ENCODE measurements at regions not wholly inside any gene's neighbourhood (a gene's known extent, or its start where the extent isn't known, plus 50 kb on each side); places are given as distances from the start of the nearest gene placed in this dataset.

DNA sequence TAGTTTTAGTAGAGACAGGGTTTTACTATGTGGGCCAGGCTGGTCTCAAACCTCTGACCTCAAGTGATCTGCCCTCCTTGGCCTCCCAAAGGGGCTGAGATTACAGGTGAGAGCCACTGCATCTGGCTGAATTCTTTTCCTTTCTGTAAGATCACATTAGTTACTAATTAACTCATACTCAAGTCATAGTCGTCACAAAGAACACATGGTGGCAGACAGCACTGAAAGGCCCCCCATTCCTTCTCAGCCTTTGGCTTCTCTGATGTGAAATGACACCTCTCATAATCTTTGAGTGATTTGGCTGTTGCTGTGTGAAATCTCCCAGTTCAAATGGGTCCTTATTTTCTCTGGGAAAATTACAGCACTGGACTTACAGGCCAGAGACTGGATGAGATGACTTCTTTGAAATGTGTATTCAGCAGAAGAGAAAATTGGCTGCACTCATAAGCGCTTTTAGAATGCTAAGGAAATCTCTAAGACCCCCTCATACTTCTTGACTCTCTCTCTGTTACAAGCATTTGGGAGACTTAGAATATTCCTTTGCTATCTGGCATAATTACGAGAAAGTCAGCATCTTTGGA is 764.8 kb downstream of the RNF144A start:
- Histone ChIP-seq H3K27me3 (ENCODE audit: control insufficient read depth in 3 of 3, insufficient read depth in 3 of 3, low read length in 3 of 3) (no peaks in the 10 kb centered on the region), H3K27ac (ENCODE audit: low read depth, low read length) (no peak overlapping the region), H3K9ac (ENCODE audit: low read depth in 1 of 3, low read length in 3 of 3) (no peak overlapping the region), H3K4me1 (ENCODE audit: control insufficient read depth in 3 of 3, insufficient read depth in 3 of 3, low read length in 3 of 3) (no peaks in the 10 kb centered on the region), H3K9me3 (ENCODE audit: control insufficient read depth in 3 of 3, low read length in 3 of 3) (no peaks in the 10 kb centered on the region), H3K36me3 (ENCODE audit: control insufficient read depth in 3 of 3, insufficient read depth in 3 of 3, low read length in 3 of 3) (no peaks in the 10 kb centered on the region), H3K4me3 (ENCODE audit: low read length in 3 of 3) (no peak overlapping the region)

DNA sequence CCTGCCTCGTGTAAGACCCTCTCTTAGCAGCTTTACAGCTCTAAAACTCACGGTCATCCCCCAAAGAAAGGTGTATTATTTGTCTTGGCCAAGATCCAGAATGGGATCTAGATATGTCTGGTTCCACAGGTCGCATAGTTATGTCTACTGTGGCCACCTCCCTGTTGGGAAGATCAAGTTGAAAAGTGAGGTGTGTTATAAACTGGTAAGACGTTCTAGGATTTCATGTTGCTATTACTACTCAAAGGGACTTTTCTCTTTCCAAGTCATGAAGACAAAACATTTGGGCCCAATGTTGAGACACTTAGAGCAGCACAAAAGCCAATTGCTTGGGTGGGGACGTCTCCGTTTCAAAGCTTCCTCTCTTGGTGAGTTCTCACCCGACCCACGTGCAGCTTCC is 766.0 kb downstream of the RNF144A start:
- H3K9ac ChIP-seq (ENCODE audit: low read depth in 1 of 3, low read length in 3 of 3): no peak overlapping the region
- no peaks in the 10 kb centered on the region for H3K9me3 ChIP-seq (ENCODE audit: control insufficient read depth in 3 of 3, low read length in 3 of 3)
- no peaks in the 10 kb centered on the region for H3K36me3 ChIP-seq (ENCODE audit: control insufficient read depth in 3 of 3, insufficient read depth in 3 of 3, low read length in 3 of 3)
- H3K4me3 ChIP-seq (ENCODE audit: low read length in 3 of 3): no peak overlapping the region
- H3K27me3 ChIP-seq (ENCODE audit: control insufficient read depth in 3 of 3, insufficient read depth in 3 of 3, low read length in 3 of 3): no peaks in the 10 kb centered on the region
- no peaks in the 10 kb centered on the region for H3K4me1 ChIP-seq (ENCODE audit: control insufficient read depth in 3 of 3, insufficient read depth in 3 of 3, low read length in 3 of 3)
- no peak overlapping the region for H3K27ac ChIP-seq (ENCODE audit: low read depth, low read length)

DNA sequence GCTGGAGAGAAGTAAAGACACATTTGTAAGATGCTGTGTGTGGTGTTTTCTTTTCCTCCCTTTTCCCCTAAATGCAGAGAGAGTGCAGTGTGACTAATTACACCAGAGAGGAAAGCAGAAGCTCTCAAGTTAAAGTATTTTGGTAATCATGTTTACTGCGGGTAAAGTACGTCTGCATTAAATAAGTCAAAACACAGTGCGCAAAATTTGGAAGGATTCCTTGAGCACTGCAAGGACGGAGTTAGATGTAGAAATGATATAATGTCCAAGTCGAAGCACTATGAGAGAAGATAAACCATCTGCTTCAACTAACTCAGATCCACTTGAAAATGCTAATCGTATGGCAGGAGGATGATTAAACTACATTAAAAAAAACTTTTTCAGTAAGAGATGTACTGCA is 766.5 kb downstream of the RNF144A start:
- H3K9ac ChIP-seq (ENCODE audit: low read depth in 1 of 3, low read length in 3 of 3): no peak overlapping the region
- H3K36me3 ChIP-seq (ENCODE audit: control insufficient read depth in 3 of 3, insufficient read depth in 3 of 3, low read length in 3 of 3): no peaks in the 10 kb centered on the region
- H3K27ac ChIP-seq (ENCODE audit: low read depth, low read length): no peak overlapping the region
- no peaks in the 10 kb centered on the region for H3K9me3 ChIP-seq (ENCODE audit: control insufficient read depth in 3 of 3, low read length in 3 of 3)
- no peak overlapping the region for H3K4me3 ChIP-seq (ENCODE audit: low read length in 3 of 3)
- H3K4me1 ChIP-seq (ENCODE audit: control insufficient read depth in 3 of 3, insufficient read depth in 3 of 3, low read length in 3 of 3): no peaks in the 10 kb centered on the region
- H3K27me3 ChIP-seq (ENCODE audit: control insufficient read depth in 3 of 3, insufficient read depth in 3 of 3, low read length in 3 of 3): no peaks in the 10 kb centered on the region

DNA sequence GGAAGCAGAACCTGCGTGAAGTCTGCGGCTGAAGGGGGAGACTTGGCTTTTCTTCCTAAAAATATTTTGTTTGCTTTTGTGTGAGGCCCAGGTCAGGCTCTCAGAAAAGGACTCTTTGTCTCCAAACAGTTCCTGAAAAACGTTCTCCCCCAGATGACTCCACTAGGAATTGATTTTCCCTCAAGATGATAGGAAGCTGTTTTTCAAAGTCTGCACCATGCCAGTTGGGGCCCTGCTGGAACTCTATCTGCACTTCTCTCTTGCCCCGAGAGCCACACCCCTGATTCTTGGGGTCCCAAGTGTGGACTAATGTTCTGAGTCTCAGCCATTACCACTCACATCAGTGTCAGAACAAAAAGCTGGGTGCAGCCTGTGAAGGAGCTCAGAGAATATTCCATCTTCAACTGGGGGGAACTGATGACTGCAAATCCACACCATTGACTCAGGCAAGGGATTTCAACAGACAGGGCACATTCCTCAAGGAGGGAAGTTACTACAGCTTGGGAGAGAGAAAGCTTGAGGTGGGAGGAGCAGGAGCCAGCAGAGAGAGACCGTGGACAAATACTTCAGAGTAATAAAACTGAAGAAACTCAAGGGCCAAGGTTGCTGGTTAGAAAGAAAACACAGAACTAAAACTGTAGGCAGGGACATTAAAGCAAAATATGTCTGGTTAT is 768.3 kb downstream of the RNF144A start:
- Histone ChIP-seq H3K4me3 (ENCODE audit: low read length in 3 of 3) (no peak overlapping the region), H3K36me3 (ENCODE audit: control insufficient read depth in 3 of 3, insufficient read depth in 3 of 3, low read length in 3 of 3) (no peaks in the 10 kb centered on the region), H3K4me1 (ENCODE audit: control insufficient read depth in 3 of 3, insufficient read depth in 3 of 3, low read length in 3 of 3) (no peaks in the 10 kb centered on the region), H3K9me3 (ENCODE audit: control insufficient read depth in 3 of 3, low read length in 3 of 3) (no peaks in the 10 kb centered on the region), H3K27ac (ENCODE audit: low read depth, low read length) (no peak overlapping the region), H3K27me3 (ENCODE audit: control insufficient read depth in 3 of 3, insufficient read depth in 3 of 3, low read length in 3 of 3) (no peaks in the 10 kb centered on the region), H3K9ac (ENCODE audit: low read depth in 1 of 3, low read length in 3 of 3) (no peak overlapping the region)

DNA sequence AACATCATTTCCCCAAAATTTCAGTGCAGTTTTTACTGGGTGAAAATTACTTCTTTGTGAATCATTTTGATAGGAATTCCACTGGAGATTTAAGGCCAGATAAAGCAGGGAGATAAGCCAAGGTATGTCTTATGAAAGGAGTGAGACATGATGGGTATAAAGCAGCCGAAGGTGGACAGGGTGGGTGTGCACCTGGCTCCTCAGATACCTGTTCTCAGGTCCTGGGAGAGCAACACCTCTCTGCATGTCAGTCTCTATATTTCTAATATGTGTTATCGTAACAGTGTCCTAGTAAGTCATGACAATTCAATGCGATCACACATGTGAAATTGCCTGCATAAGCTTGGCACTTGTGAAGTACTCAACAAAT is 768.8 kb downstream of the RNF144A start:
- H3K9ac ChIP-seq (ENCODE audit: low read depth in 1 of 3, low read length in 3 of 3): no peak overlapping the region
- H3K27me3 ChIP-seq (ENCODE audit: control insufficient read depth in 3 of 3, insufficient read depth in 3 of 3, low read length in 3 of 3): no peaks in the 10 kb centered on the region

DNA sequence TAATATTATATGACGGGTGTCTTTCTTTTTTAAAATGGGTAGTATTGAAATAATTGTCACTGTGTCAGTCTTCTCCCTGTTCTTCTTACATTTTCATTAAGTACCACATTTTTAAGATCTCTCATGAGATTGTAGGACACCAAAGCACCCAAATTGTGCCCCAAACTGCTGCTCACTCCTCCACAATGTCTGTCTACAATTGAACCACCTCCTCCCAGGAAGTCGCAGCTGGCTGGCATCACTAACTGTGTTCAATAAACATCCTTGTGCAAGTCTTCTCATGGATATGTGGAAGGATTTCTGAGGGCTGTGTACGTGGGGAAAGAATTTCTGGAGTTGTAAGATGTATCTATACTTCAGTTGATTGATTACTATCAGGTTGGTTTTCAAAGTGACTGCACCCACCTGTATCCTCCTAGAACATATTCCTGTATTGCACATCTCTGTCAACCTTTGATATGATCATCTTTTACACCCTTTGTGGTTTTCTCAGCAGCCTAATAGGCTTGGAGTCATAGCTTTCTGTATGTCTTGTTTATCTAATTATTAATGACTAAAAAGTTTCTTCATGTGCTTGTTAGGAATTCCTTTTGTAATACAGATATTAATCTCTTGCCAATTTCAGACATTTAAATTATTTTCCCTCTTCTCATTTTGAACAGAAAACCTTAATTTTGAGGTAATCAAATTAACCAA is 774.9 kb downstream of the RNF144A start:
- H3K27me3 ChIP-seq (ENCODE audit: control insufficient read depth in 3 of 3, insufficient read depth in 3 of 3, low read length in 3 of 3): no peaks in the 10 kb centered on the region
- H3K9me3 ChIP-seq (ENCODE audit: control insufficient read depth in 3 of 3, low read length in 3 of 3): no peaks in the 10 kb centered on the region
- H3K4me3 ChIP-seq (ENCODE audit: low read length in 3 of 3): no peak overlapping the region

More for the DNA sequence above, 768.8 kb downstream of the RNF144A start:
- Histone ChIP-seq H3K4me3 (ENCODE audit: low read length in 3 of 3) (no peak overlapping the region), H3K36me3 (ENCODE audit: control insufficient read depth in 3 of 3, insufficient read depth in 3 of 3, low read length in 3 of 3) (no peaks in the 10 kb centered on the region), H3K27ac (ENCODE audit: low read depth, low read length) (no peak overlapping the region), H3K9me3 (ENCODE audit: control insufficient read depth in 3 of 3, low read length in 3 of 3) (no peaks in the 10 kb centered on the region), H3K4me1 (ENCODE audit: control insufficient read depth in 3 of 3, insufficient read depth in 3 of 3, low read length in 3 of 3) (no peaks in the 10 kb centered on the region)

DNA sequence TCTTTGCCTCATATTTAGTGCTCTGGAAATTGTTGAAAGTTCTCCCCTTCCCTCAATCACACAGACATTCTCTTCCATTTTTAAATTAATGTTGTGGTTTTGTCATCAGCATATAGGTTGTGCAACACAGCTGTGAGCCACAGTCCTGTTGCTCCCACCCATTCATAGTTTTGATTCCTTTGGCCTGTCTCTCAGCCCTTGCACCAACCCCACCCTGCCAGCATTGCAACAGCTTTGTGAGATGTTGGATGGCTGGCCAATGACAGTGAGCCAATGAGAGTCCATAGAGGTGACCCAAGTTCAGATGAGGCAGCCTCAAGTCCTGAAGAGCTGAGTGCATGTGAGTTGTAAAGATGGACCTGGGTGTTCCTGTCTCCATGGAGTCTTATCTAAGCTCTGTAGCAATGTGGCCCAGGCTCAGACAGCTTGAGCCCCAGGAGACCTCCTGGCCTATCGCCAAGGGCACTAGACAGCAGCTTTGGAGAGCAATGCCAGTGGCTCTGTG is 775.5 kb downstream of the RNF144A start:
- H3K27ac ChIP-seq (ENCODE audit: low read depth, low read length): no peak overlapping the region

More for the DNA sequence above, 774.9 kb downstream of the RNF144A start:
- H3K9ac ChIP-seq (ENCODE audit: low read depth in 1 of 3, low read length in 3 of 3): no peak overlapping the region
- no peaks in the 10 kb centered on the region for H3K4me1 ChIP-seq (ENCODE audit: control insufficient read depth in 3 of 3, insufficient read depth in 3 of 3, low read length in 3 of 3)
- no peaks in the 10 kb centered on the region for H3K36me3 ChIP-seq (ENCODE audit: control insufficient read depth in 3 of 3, insufficient read depth in 3 of 3, low read length in 3 of 3)
- no peak overlapping the region for H3K27ac ChIP-seq (ENCODE audit: low read depth, low read length)

DNA sequence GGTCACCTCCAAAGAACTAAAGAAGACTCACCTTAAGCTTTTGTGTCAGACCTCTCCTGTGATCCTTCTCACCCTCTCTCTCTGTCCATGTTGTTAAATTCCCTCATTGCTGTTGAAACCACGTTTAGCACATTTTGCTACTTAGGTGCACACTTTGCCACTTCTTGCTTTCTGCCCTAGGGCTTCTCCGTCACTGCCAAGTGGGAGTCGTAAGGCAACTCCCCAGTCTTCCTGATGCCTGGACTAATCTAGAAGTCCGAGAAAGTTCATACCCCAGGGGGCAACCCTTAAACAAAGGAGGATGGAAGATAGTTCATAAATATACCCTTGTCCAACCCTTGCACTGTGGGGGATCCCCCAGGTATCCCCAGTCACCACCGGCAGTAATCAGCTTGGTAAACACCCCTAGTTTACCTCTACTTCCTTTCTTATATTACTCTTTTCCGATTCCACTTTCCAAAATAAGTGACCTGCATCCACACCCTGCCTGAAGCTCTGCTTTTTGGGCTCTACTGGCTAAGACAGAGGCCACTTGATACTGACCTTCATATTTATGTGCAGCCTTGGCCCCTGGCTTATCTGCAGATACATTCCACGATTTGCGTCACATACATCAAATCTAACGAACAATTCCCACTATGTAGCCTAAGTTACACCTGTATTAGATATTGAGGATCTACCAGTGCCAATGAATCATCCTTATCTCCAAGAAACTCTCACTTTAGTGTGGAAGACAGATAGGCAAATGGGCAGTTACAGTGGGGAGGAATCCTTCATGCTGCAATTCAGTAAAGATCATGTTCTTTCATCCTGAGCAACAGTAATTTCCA is 776.2 kb downstream of the RNF144A start:
- Histone ChIP-seq H3K9me3 (ENCODE audit: control insufficient read depth in 3 of 3, low read length in 3 of 3) (no peaks in the 10 kb centered on the region), H3K4me1 (ENCODE audit: control insufficient read depth in 3 of 3, insufficient read depth in 3 of 3, low read length in 3 of 3) (no peaks in the 10 kb centered on the region), H3K4me3 (ENCODE audit: low read length in 3 of 3) (no peak overlapping the region), H3K27me3 (ENCODE audit: control insufficient read depth in 3 of 3, insufficient read depth in 3 of 3, low read length in 3 of 3) (no peaks in the 10 kb centered on the region), H3K9ac (ENCODE audit: low read depth in 1 of 3, low read length in 3 of 3) (no peak overlapping the region), H3K36me3 (ENCODE audit: control insufficient read depth in 3 of 3, insufficient read depth in 3 of 3, low read length in 3 of 3) (no peaks in the 10 kb centered on the region), H3K27ac (ENCODE audit: low read depth, low read length) (no peak overlapping the region)

More for the DNA sequence above, 775.5 kb downstream of the RNF144A start:
- Histone ChIP-seq H3K9me3 (ENCODE audit: control insufficient read depth in 3 of 3, low read length in 3 of 3) (no peaks in the 10 kb centered on the region), H3K9ac (ENCODE audit: low read depth in 1 of 3, low read length in 3 of 3) (no peak overlapping the region), H3K36me3 (ENCODE audit: control insufficient read depth in 3 of 3, insufficient read depth in 3 of 3, low read length in 3 of 3) (no peaks in the 10 kb centered on the region), H3K4me1 (ENCODE audit: control insufficient read depth in 3 of 3, insufficient read depth in 3 of 3, low read length in 3 of 3) (no peaks in the 10 kb centered on the region), H3K27me3 (ENCODE audit: control insufficient read depth in 3 of 3, insufficient read depth in 3 of 3, low read length in 3 of 3) (no peaks in the 10 kb centered on the region), H3K4me3 (ENCODE audit: low read length in 3 of 3) (no peak overlapping the region)

DNA sequence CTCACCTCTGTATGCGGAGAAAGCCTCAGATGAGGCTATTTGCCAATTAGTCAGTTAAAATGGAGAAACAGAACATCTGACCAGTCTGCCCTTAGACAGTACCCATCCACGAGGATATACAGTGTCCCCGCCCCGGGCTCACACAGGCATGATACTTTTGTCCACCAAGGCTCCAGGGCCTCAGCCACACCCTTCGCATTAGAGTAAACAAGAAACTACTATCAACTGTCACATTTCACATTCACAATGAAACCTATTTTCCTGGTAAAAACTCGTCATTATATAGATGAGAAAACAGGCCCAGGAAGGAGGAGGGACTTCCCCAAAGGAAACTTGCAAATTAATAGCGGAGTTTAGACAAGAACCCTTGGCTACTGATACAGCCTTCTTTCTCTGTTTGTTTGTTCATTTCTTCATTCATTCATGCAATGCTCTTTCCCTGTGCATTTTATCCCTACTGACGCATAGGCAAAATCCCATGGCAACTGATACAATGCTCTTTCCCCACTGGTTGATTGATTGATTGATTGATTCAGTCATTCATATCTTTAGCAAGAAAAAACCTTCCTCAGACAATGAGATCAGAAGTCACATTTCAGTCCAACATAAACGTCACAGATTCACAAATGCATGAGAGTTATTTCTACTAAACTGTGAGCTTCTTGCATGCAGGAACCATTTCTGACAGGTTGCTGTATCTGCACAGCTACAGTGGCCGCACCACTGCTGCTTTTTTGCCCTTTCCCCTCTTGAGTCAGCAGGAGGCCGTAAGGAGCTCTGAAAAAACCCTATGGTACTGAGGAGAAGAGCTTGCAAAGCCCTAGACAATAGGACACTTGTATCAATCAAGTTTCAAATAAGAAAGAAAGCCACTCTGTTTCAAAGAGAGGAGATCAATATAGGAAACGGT is 777.1 kb downstream of the RNF144A start:
- H3K9ac ChIP-seq (ENCODE audit: low read depth in 1 of 3, low read length in 3 of 3): no peak overlapping the region
- H3K9me3 ChIP-seq (ENCODE audit: control insufficient read depth in 3 of 3, low read length in 3 of 3): no peaks in the 10 kb centered on the region
- no peaks in the 10 kb centered on the region for H3K4me1 ChIP-seq (ENCODE audit: control insufficient read depth in 3 of 3, insufficient read depth in 3 of 3, low read length in 3 of 3)
- H3K27me3 ChIP-seq (ENCODE audit: control insufficient read depth in 3 of 3, insufficient read depth in 3 of 3, low read length in 3 of 3): no peaks in the 10 kb centered on the region
- H3K4me3 ChIP-seq (ENCODE audit: low read length in 3 of 3): no peak overlapping the region
- H3K36me3 ChIP-seq (ENCODE audit: control insufficient read depth in 3 of 3, insufficient read depth in 3 of 3, low read length in 3 of 3): no peaks in the 10 kb centered on the region
- no peak overlapping the region for H3K27ac ChIP-seq (ENCODE audit: low read depth, low read length)
